Suprapubic skin (tissue), 4 donors: ENCODE measurements at regions not wholly inside any gene's neighbourhood (a gene's known extent, or its start where the extent isn't known, plus 50 kb on each side); places are given as distances from the start of the nearest gene placed in this dataset.

Experiments used
- DNase-seq, 2 donors: peaks; one replicate each; pipeline ENCODE4 v3.0.0-alpha.2; 2019; ENCODE audit warnings: low spot score in 2 of 2
- H3K27ac ChIP-seq: fragments of 200-600 bp; sonication (generic); one replicate; pipeline ENCODE4 v1.5.1; 2019
- H3K27me3 ChIP-seq: fragments of 200-600 bp; sonication (generic); one replicate; pipeline ENCODE4 v1.5.1; 2019
- H3K36me3 ChIP-seq: fragments of 200-600 bp; sonication (generic); one replicate; pipeline ENCODE4 v1.5.1; 2019
- H3K4me1 ChIP-seq: fragments of 200-600 bp; sonication (generic); one replicate; pipeline ENCODE4 v1.5.1; 2019
- H3K4me3 ChIP-seq: fragments of 200-600 bp; sonication (generic); one replicate; pipeline ENCODE4 v1.5.1; 2019; ENCODE audit warnings: mild to moderate bottlenecking
- H3K9me3 ChIP-seq: fragments of 200-600 bp; sonication (generic); one replicate; pipeline ENCODE4 v1.5.1; 2019
- CTCF ChIP-seq, 2 donors: fragments of 200-600 bp in 1 of 2; fragments of 450-650 bp in 1 of 2; sonication (generic) in 1 of 2; IDR thresholded peaks; one replicate each; pipeline ENCODE4 v1.5.1; 2016 to 2019; ENCODE audit warnings: antibody characterized with exemption in 2 of 2, mild to moderate bottlenecking in 1 of 2, moderate library complexity in 1 of 2
- EP300 ChIP-seq: sonication (generic); formaldehyde crosslinking; IDR thresholded peaks from one replicate; pipeline ENCODE4 v1.6.1; 2017; ENCODE audit warnings: antibody characterized with exemption
- POLR2A ChIP-seq, 2 donors: fragments of 450-650 bp; IDR thresholded peaks; one replicate each; pipeline ENCODE4 v1.6.1; 2017; ENCODE audit warnings: antibody characterized with exemption in 2 of 2, mild to moderate bottlenecking in 2 of 2, moderate library complexity in 2 of 2
- POLR2AphosphoS5 ChIP-seq, 3 donors: sonication (generic); formaldehyde crosslinking; IDR thresholded peaks; one replicate each; pipeline ENCODE4 v1.6.1; 2017; ENCODE audit warnings: antibody characterized with exemption in 3 of 3
- WGBS: methylation state at CpG from one replicate; pipeline ENCODE4 v1.1.5; 2018; 5-methylcytosine and 5-hydroxymethylcytosine counted together

DNA sequence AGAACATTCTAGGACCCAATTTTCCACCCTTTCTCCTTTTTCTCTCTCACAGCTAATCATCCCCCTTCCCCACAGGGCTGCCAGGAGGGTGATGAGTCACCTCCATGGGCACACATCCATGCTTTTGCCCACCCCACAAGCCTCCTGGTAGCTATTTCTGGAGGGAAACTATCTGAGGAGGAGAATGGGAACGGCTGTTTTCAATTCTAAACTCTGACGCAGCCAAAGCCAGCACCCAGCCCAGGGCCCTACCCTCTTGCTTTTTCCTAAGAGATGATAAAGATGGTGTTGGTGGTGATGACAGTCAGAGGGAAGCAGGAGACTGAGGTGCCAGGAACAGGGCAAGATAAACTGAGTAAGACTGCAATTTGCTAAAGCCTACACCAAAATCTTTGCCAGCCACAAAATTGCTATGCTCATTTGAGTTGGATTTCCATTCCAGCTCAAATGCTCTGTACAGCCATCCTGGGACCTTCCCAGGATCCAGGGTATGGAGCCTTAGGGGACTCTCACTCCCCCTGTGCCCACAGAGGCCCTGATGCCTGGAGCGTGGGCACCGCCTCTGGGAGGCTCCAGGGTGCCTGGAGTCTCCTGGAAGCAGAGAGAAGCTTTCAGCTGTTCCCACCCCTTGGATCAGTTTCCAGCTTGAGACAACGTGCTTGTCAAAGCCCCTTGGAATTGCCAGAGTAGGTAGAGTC is 62.0 kb upstream of the FZD7 start:
- Histone ChIP-seq H3K27ac (no peak overlapping the region), H3K27me3 (no peaks in the 10 kb centered on the region), H3K4me3 (no peak overlapping the region), H3K9me3 (no peaks in the 10 kb centered on the region), H3K36me3 (no peaks in the 10 kb centered on the region), H3K4me1 (peaks cover 29% of the 10 kb centered on the region)
- DNase-seq = no peak
- TF ChIP-seq EP300 (no peak), CTCF (IDR thresholded peaks at IDR 0.05) (no peak), POLR2AphosphoS5 (IDR thresholded peaks at IDR 0.05) (no peak), POLR2A (IDR thresholded peaks at IDR 0.05) (no peak)
- WGBS = 37% methylated on average over 3 of the region's 5 CpGs

DNA sequence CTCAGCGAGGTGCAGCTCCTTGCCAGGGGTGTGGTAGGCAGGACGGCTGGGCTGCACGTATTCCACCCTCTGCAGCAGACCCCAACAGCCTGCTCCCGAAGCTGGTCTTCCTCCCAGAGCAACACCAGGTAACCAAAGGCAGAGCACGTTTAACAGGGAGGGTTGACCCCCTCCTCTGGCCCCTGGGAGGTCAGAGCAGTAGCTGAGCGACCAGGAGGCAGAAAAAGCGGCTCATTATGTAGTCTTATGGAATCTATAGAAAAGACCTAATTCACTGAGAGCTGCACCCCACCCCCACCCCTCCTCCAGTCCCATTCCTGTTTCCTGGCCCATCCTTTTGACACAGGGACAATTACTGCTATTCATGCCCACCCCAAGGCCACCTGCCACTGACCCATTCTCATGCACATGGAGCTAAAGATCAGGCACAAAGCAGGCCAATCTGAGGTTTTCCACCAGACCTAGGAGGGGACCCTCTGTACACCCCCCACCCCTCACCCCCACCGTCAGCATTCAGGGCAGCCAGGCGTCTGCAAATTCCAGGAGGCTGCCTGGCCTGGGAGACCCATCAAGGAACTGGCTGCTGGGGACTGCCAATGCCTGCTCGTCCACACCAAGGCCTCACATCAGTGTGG is 60.9 kb upstream of the FZD7 start:
- peaks cover 25% of the 10 kb centered on the region for H3K4me1 ChIP-seq
- no peaks in the 10 kb centered on the region for H3K36me3 ChIP-seq
- H3K27me3 ChIP-seq = no peaks in the 10 kb centered on the region
- DNase-seq = no peak
- TF ChIP-seq CTCF (IDR thresholded peaks at IDR 0.05) = no peak
- TF ChIP-seq POLR2A (IDR thresholded peaks at IDR 0.05) = no peak
- TF ChIP-seq EP300 = no peak
- TF ChIP-seq POLR2AphosphoS5 (IDR thresholded peaks at IDR 0.05) = no peak
- no peaks in the 10 kb centered on the region for H3K9me3 ChIP-seq
- no peak overlapping the region for H3K4me3 ChIP-seq
- H3K27ac ChIP-seq = no peak overlapping the region
- WGBS = 70% methylated on average over 5 of the region's 10 CpGs

GRCh38 chr2:201973305-201973928 is 60.2 kb upstream of the FZD7 start:
- DNase-seq = no peak
- TF ChIP-seq POLR2A (IDR thresholded peaks at IDR 0.05) = no peak
- TF ChIP-seq EP300 = no peak
- TF ChIP-seq CTCF (IDR thresholded peaks at IDR 0.05) = no peak
- no peak for TF ChIP-seq POLR2AphosphoS5 (IDR thresholded peaks at IDR 0.05)
- H3K4me3 ChIP-seq = no peak overlapping the region
- H3K4me1 ChIP-seq = peaks cover 30% of the 10 kb centered on the region
- H3K27me3 ChIP-seq = no peaks in the 10 kb centered on the region
- no peaks in the 10 kb centered on the region for H3K9me3 ChIP-seq
- no peaks in the 10 kb centered on the region for H3K36me3 ChIP-seq
- 82% methylated on average over 10 of the region's 10 CpGs for WGBS
- peak overlapping the region; percentile 6 for H3K27ac ChIP-seq

DNA sequence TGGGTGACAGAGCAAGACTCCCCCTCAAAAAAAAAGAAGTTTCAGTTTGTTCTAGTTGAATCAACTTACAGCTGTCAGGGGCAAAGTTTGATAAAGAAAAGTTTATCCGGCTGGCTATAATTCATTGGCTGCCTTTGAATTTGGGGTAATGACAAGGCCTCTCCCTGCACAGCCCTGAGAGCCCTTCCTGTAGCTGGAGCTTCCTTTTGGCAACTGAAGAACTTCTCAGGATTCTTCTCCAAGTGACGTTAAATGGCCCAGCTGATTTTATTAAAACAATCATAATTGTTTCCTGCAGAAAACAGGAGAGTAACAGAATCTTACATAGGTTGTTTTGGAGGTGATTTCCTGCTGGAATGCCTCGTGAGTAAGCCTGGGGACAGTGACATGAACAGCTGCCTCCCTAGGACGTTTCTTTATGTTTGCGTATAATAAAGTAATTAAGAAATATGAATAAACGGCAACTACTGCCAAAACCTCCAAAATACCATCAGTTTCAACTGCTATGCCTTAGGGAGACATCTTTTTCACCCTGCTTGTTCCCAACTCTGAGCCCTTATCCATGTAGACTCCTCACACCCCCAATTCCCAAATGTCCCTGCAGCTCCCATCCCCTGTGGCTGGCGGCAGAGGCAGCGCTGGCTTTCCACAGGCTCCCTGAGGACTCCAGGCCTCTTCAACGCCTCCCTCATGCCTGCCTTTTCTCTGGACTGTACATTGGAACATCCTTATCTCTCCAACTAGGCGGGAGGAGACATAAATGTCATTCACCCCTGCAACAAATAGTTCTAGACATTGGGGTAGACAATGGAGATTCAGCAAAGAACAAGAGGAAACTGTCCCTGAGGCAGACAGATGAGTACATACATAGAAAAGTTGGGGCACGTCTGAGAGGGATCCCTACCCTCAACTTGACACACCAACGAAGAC is 59.2 kb upstream of the FZD7 start:
- Histone ChIP-seq H3K27ac (no peak overlapping the region), H3K27me3 (no peaks in the 10 kb centered on the region), H3K36me3 (no peaks in the 10 kb centered on the region), H3K4me3 (no peak overlapping the region), H3K9me3 (no peaks in the 10 kb centered on the region), H3K4me1 (peaks cover 37% of the 10 kb centered on the region)
- no peak for TF ChIP-seq EP300
- TF ChIP-seq POLR2AphosphoS5 (IDR thresholded peaks at IDR 0.05) = no peak
- TF ChIP-seq CTCF (IDR thresholded peaks at IDR 0.05) = no peak
- no peak for TF ChIP-seq POLR2A (IDR thresholded peaks at IDR 0.05)
- DNase-seq = no peak
- WGBS = 58% methylated on average over 12 of the region's 12 CpGs
